ENCODE measurements at regions not wholly inside any gene's neighbourhood (a gene's known extent, or its start where the extent isn't known, plus 50 kb on each side); places are given as distances from the start of the nearest gene placed in this dataset.
"Not testable (repeated sequence)": the region's sequence is repeated elsewhere in the genome, so short reads cannot be mapped to it uniquely, and the experiment has no call there.

- peak; percentile 58 for DNase-seq
Observed at GRCh38 chr6:14372734-14373489, 255.3 kb downstream of the CD83 start.

- DNase-seq: no peak
Observed at GRCh38 chr6:14373648-14374437, 256.3 kb downstream of the CD83 start.

- DNase-seq: no peak
Observed at GRCh38 chr6:14375930-14376329, 258.4 kb downstream of the CD83 start.

- DNase-seq: no peak
Observed at GRCh38 chr6:14379568-14379967, 262.0 kb downstream of the CD83 start.

- peak; percentile 77 for DNase-seq
Observed at GRCh38 chr6:14380086-14380820, 262.7 kb downstream of the CD83 start.

GRCh38 chr6:14380901-14381828 is 263.6 kb downstream of the CD83 start:
- peak; percentile 96 for DNase-seq

GRCh38 chr6:14381829-14382677 is 264.5 kb downstream of the CD83 start:
- DNase-seq: peak; percentile 89

GRCh38 chr6:14382678-14383236 is 265.2 kb downstream of the CD83 start:
- DNase-seq: peak; percentile 36

- DNase-seq: peak; percentile 69
Observed at GRCh38 chr6:14383393-14384174, 266.0 kb downstream of the CD83 start.

- peak; percentile 99 for DNase-seq
Observed at GRCh38 chr6:14384175-14384949, 266.8 kb downstream of the CD83 start.

GRCh38 chr6:14386263-14386662 is 268.7 kb downstream of the CD83 start:
- peak; percentile 17 for DNase-seq

- no peak for DNase-seq
Observed at GRCh38 chr6:14386668-14387067, 269.1 kb downstream of the CD83 start.

GRCh38 chr6:14388371-14388770 is 270.8 kb downstream of the CD83 start:
- DNase-seq: no peak

GRCh38 chr6:14389776-14390175 is 272.2 kb downstream of the CD83 start:
- DNase-seq: not testable (repeated sequence)

- no peak for DNase-seq
Observed at GRCh38 chr6:14390805-14391204, 273.2 kb downstream of the CD83 start.

GRCh38 chr6:14393910-14394309 is 276.3 kb downstream of the CD83 start:
- no peak for DNase-seq

GRCh38 chr6:14396392-14396791 is 278.8 kb downstream of the CD83 start:
- DNase-seq: peak; percentile 15

GRCh38 chr6:14396826-14397517 is 279.4 kb downstream of the CD83 start:
- DNase-seq: peak; percentile 43

- no peak for DNase-seq
Observed at GRCh38 chr6:14397518-14397901, 279.9 kb downstream of the CD83 start.

All from NCI-H69 (cell line).